A673 (cell line): ENCODE measurements at regions not wholly inside any gene's neighbourhood (a gene's known extent, or its start where the extent isn't known, plus 50 kb on each side); places are given as distances from the start of the nearest gene placed in this dataset.

ENCODE experiments used
- CTCF ChIP-seq: fragments of 300-800, 200-600 bp; sonication (generic); conservative IDR thresholded peaks from 2 replicates; pipeline ENCODE4 v1.5.1; 2017; ENCODE audit warnings: low read depth, mild to moderate bottlenecking, antibody characterized with exemption, low read length, moderate library complexity, mixed read lengths
- EZH2 ChIP-seq: fragments of 200-600 bp; sonication (generic); IDR thresholded peaks from 2 replicates; pipeline ENCODE4 v1.6.1; 2017; ENCODE audit warnings: borderline replicate concordance, low read depth, mild to moderate bottlenecking, mixed read lengths, antibody characterized with exemption, low read length; ENCODE audit not compliant: poor library complexity, severe bottlenecking

DNA sequence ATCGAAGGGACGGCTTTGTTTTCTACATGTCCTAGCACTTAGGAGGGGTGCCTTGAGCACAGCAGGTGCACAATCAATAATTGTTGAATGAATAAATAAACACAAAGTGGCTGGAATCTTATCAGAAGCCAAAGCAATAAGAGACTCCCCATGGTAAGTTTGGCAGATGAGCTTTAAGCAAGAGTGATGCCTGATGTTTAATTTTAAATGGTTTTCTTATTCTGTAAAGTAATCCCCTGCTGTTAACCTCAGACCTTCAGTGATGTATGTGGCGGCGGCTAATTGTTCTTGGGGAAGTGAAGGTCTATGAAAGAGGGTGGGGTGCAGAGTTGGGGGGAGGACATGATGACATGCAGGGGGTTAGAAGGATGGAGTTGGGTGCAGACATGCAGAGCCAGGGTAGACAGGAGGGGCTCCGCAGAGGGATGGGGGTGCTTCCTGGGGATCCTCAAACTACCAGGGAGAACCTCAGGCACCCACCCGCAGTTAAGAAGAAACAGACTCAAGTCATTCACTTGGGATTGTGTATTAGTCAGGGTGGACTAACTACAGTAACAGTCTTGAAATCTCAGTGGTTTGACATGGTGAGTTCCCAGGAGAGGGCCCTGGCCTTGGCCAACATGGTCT lies 65.7 kb upstream of the SHB start:
- TF ChIP-seq CTCF: no peak
- TF ChIP-seq EZH2: no peak
